Tibial artery (tissue), 4 donors: ENCODE measurements at regions not wholly inside any gene's neighbourhood (a gene's known extent, or its start where the extent isn't known, plus 50 kb on each side); places are given as distances from the start of the nearest gene placed in this dataset.

ENCODE experiments used
- DNase-seq, 2 donors: peaks; one replicate each; pipeline ENCODE4 v3.0.0-alpha.2; 2019
- H3K27ac ChIP-seq, 2 donors: fragments of 200-600 bp; sonication (generic) in 1 of 2; 1 replicate in 1 of 2; 2 replicates in 1 of 2; pipeline ENCODE4 v1.5.1; 2018 to 2019; ENCODE audit warnings: mild to moderate bottlenecking in 1 of 2
- H3K27me3 ChIP-seq, 2 donors: fragments of 200-600 bp; sonication (generic) in 1 of 2; one replicate each; pipeline versions ENCODE4 v1.5.1 to v1.6.0; 2016 to 2019
- H3K36me3 ChIP-seq, 3 donors: fragments of 200-600 bp; sonication (generic) in 2 of 3; one replicate each; pipeline ENCODE4 v1.5.1; 2016 to 2019; ENCODE audit warnings: mild to moderate bottlenecking in 2 of 3
- H3K4me1 ChIP-seq, 4 donors: fragments of 200-600 bp; sonication (generic) in 2 of 4; 1 replicate in 3 of 4; 2 replicates in 1 of 4; pipeline ENCODE4 v1.5.1; 2016 to 2019
- H3K4me3 ChIP-seq, 2 donors: fragments of 200-600 bp; sonication (generic) in 1 of 2; 1 replicate in 1 of 2; 2 replicates in 1 of 2; pipeline ENCODE4 v1.5.1; 2018 to 2019; ENCODE audit warnings: mild to moderate bottlenecking in 2 of 2
- H3K9me3 ChIP-seq, 3 donors: fragments of 200-600 bp; sonication (generic) in 1 of 3; one replicate each; pipeline ENCODE4 v1.5.1; 2016 to 2019
- CTCF ChIP-seq, 2 experiments: fragments of 200-600 bp in 1 of 2; fragments of 450-650 bp in 1 of 2; IDR thresholded peaks; one replicate each; pipeline ENCODE4 v1.5.1; 2017 to 2019; ENCODE audit warnings: antibody characterized with exemption in 2 of 2, mild to moderate bottlenecking in 1 of 2, moderate library complexity in 1 of 2
- intact Hi-C: fragments of 100-400 bp; cut with DNase I; formaldehyde crosslinking; loops from one replicate; pipeline ENCODE4 v1.15.0; 2023; ENCODE audit warnings: low total_unique reads

DNA sequence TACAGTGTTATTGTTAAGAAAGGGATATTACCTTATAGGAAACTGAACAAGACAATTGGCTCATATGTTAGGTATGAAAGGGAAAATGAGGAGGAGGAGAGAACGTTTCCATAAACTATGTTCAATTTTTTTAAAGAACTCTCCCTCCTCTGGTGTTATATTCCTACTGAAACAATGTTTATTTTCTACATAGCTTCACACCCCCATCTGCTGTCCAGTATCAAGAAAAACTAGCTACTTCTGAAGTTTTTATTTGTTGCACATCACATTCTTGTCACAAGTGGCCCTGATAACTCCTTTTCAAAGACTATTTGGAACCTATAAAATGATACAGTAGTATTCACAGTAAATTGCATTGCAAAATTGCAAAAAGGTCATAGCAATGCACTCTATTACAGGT lies 223.4 kb upstream of the FAM174A start:
- TF ChIP-seq CTCF (IDR thresholded peaks at IDR 0.05) = no peak
- intact Hi-C loops = no loop called here
- no peak for DNase-seq

DNA sequence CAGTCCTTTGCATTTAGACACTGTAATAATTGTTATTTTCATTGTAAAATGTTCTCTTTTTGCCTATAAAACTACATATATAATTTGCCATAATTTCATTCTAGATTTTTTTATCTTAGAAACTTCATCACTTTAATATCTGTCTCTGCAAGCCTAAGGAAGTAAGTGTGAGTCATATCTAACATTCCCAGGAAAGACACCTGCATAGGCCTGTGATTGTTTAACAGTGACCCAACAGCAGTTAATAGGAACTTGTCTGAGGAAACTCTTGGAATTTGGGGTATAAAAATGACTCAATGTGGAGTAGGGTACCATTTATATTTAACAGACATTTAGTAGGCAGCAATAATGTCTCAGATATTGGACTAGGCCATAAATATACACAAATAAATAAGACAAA lies 229.2 kb upstream of the FAM174A start:
- Histone ChIP-seq H3K4me1 (no peaks in the 10 kb centered on the region), H3K36me3 (no peaks in the 10 kb centered on the region), H3K27me3 (no peaks in the 10 kb centered on the region), H3K4me3 (no peak overlapping the region), H3K9me3 (no peaks in the 10 kb centered on the region), H3K27ac (no peak overlapping the region)
- no peak for DNase-seq
- no peak for TF ChIP-seq CTCF (IDR thresholded peaks at IDR 0.05)
- intact Hi-C loops = no loop called here

More for the DNA sequence above, 223.4 kb upstream of the FAM174A start:
- H3K27me3 ChIP-seq = no peaks in the 10 kb centered on the region
- no peaks in the 10 kb centered on the region for H3K4me1 ChIP-seq
- H3K4me3 ChIP-seq = no peak overlapping the region
- H3K36me3 ChIP-seq = no peaks in the 10 kb centered on the region
- H3K27ac ChIP-seq = no peak overlapping the region
- no peaks in the 10 kb centered on the region for H3K9me3 ChIP-seq

DNA sequence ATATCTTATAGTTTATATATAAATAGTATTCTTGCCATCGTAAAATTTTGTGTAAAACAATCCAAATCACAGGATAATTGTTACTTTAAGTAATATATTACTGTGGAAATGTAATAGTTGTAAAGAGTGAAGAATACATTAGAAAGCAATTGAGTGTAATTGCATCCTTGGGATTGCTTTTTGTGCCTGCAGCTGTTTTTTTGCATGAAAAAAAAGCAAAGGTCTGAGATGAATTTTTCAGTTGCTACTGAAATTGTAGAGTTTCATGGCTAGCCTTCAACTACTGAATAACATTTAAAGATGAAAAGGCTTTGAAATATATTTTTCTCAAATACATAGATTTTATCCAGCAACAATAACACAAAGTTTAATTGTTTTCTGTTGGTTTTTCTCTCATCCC lies 232.0 kb upstream of the FAM174A start:
- Histone ChIP-seq H3K4me3 (no peak overlapping the region), H3K9me3 (no peaks in the 10 kb centered on the region), H3K36me3 (no peaks in the 10 kb centered on the region), H3K27me3 (no peaks in the 10 kb centered on the region), H3K27ac (no peak overlapping the region), H3K4me1 (no peaks in the 10 kb centered on the region)
- intact Hi-C loops = no loop called here
- DNase-seq = no peak
- no peak for TF ChIP-seq CTCF (IDR thresholded peaks at IDR 0.05)

DNA sequence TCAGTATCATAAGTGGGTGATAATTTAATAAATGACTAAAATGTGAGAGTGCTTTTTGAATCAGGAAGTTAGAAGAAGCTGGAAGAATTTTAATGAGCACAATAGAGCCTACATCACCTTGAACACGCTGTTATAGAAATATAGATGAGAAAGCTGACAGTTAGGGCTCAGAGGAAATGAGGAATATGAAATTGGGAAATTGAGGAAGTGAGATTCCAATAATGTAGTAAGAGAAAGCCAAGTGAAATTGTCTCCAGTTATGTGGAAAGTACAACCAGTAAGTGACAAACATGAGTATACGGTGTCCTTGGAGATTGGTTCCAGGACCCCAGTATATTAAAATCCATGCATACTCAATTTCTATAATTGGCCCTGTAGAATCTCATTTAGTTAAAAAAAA lies 235.9 kb upstream of the FAM174A start:
- H3K27ac ChIP-seq = no peak overlapping the region
- H3K36me3 ChIP-seq = no peaks in the 10 kb centered on the region
- no peak for TF ChIP-seq CTCF (IDR thresholded peaks at IDR 0.05)
- DNase-seq = no peak
- H3K4me1 ChIP-seq = no peaks in the 10 kb centered on the region
- intact Hi-C loops = no loop called here
- H3K9me3 ChIP-seq = no peaks in the 10 kb centered on the region
- H3K27me3 ChIP-seq = no peaks in the 10 kb centered on the region
- no peak overlapping the region for H3K4me3 ChIP-seq

DNA sequence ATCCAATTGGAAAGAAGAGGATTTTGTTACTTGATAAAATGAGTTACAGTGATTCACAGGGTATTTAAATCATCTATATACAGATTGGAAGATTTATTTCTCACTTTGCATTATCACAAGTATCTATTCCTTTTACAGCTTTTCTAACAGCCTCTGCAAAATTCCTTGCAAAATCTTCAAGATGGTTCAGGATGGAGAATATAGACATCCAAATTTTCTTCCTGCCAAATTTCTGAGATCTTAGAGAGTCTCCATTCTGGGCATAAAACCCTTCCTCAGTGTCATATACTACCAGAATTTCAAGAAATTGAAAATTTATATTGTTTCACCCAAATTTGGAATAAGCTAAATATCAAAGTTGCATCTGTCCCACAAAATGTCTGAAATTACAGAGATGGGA lies 259.1 kb upstream of the FAM174A start:
- no peak overlapping the region for H3K27ac ChIP-seq
- intact Hi-C loops = no loop called here
- no peaks in the 10 kb centered on the region for H3K27me3 ChIP-seq
- no peak for TF ChIP-seq CTCF (IDR thresholded peaks at IDR 0.05)
- no peak for DNase-seq
- H3K9me3 ChIP-seq = no peaks in the 10 kb centered on the region
- no peaks in the 10 kb centered on the region for H3K36me3 ChIP-seq
- no peaks in the 10 kb centered on the region for H3K4me1 ChIP-seq
- H3K4me3 ChIP-seq = no peak overlapping the region

- TF ChIP-seq CTCF (IDR thresholded peaks at IDR 0.05) = no peak
- Histone ChIP-seq H3K27ac (no peak overlapping the region), H3K27me3 (no peaks in the 10 kb centered on the region), H3K36me3 (no peaks in the 10 kb centered on the region), H3K4me3 (no peak overlapping the region), H3K9me3 (no peaks in the 10 kb centered on the region), H3K4me1 (peaks cover 0 to 2% (median 0%) of the 10 kb centered on the region in 4 donors)
- no peak for DNase-seq
- intact Hi-C loops = no loop called here
Observed at GRCh38 chr5:100275631-100276030, 259.5 kb upstream of the FAM174A start.
